Tibial nerve (tissue), 3 donors: ENCODE measurements at regions not wholly inside any gene's neighbourhood (a gene's known extent, or its start where the extent isn't known, plus 50 kb on each side); places are given as distances from the start of the nearest gene placed in this dataset.

ENCODE experiments used
- POLR2A ChIP-seq, 2 donors: fragments of 450-650 bp; IDR thresholded peaks; one replicate each; pipeline ENCODE4 v1.6.1; 2017; ENCODE audit warnings: antibody characterized with exemption in 2 of 2, mild to moderate bottlenecking in 2 of 2, moderate library complexity in 2 of 2
- TF ChIP-seq, protein P1 (sequence below), 5 experiments: fragments of 200-600 bp in 3 of 5; fragments of 450-650 bp in 2 of 5; sonication (generic) in 3 of 5; IDR thresholded peaks; one replicate each; pipeline ENCODE4 v1.5.1; 2016 to 2019; ENCODE audit warnings: antibody characterized with exemption in 5 of 5, mild to moderate bottlenecking in 3 of 5, moderate library complexity in 2 of 5

DNA sequence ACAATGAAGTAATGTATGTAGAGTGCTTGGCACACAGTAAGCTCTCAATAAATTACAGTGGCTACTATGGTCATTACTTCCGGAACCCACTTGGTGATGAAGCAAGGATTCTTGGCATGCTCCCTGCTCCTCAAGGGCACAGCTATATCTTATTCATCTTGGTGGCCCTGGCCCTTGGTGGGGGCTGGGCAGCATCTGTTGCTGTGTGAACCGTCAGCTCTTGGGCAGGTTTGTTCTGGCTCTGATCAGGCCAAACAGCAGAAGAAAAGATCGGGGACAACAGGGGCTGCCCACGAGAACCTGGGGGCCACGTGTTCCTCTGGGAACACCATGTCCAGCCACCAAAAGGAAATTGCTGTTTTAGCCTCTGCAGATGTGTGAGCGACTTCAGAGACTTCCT lies 136.9 kb upstream of the SYT13 start:
- TF ChIP-seq, protein P1, sequence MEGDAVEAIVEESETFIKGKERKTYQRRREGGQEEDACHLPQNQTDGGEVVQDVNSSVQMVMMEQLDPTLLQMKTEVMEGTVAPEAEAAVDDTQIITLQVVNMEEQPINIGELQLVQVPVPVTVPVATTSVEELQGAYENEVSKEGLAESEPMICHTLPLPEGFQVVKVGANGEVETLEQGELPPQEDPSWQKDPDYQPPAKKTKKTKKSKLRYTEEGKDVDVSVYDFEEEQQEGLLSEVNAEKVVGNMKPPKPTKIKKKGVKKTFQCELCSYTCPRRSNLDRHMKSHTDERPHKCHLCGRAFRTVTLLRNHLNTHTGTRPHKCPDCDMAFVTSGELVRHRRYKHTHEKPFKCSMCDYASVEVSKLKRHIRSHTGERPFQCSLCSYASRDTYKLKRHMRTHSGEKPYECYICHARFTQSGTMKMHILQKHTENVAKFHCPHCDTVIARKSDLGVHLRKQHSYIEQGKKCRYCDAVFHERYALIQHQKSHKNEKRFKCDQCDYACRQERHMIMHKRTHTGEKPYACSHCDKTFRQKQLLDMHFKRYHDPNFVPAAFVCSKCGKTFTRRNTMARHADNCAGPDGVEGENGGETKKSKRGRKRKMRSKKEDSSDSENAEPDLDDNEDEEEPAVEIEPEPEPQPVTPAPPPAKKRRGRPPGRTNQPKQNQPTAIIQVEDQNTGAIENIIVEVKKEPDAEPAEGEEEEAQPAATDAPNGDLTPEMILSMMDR (IDR thresholded peaks at IDR 0.05) = no peak
- no peak for TF ChIP-seq POLR2A (IDR thresholded peaks at IDR 0.05)
